H1 (cell line): ENCODE measurements at regions not wholly inside any gene's neighbourhood (a gene's known extent, or its start where the extent isn't known, plus 50 kb on each side); places are given as distances from the start of the nearest gene placed in this dataset.

ENCODE experiments used
- CTCF ChIA-PET: fragments of 300-600 bp; sonication (Branson Sonifier 250); formaldehyde crosslinking; loops from one replicate; lab custom pipeline; 2021; ENCODE audit not compliant: partially characterized antibody; lab: Charles Lee
- POLR2A ChIA-PET: fragments of 300-600 bp; sonication (Branson Sonifier 250); formaldehyde crosslinking; loops from one replicate; lab custom pipeline; 2021; ENCODE audit warnings: inconsistent platforms; ENCODE audit not compliant: partially characterized antibody; lab: Charles Lee
- DNase-seq, 2 experiments: peaks; one replicate each; pipeline versions ENCODE4 v3.0.0 to v3.0.0-alpha.2; 2010 to 2022; ENCODE audit warnings: low spot score in 2 of 2, low read depth in 1 of 2, mixed read lengths in 1 of 2
- FAIRE-seq: peaks from 2 replicates; lab custom pipeline; 2011; peaks lifted over from hg19 to GRCh38; lab: Jason Lieb, UNC
- H2AFZ ChIP-seq: 2 replicates; pipeline ENCODE4 v1.8.1; 2012; ENCODE audit warnings: low read length, inconsistent platforms
- H2AK5ac ChIP-seq: 2 replicates; pipeline ENCODE4 v1.6.1; 2013; ENCODE audit warnings: low read depth, low read length
- H2BK120ac ChIP-seq: replicated peaks from 2 replicates; pipeline ENCODE3; 2013; ENCODE audit warnings: low read depth, low read length, inconsistent platforms
- H2BK12ac ChIP-seq: 2 replicates; pipeline ENCODE4 v1.6.1; 2013; ENCODE audit warnings: low read depth, low read length
- H2BK15ac ChIP-seq: 2 replicates; pipeline ENCODE4 v1.6.1; 2013; ENCODE audit warnings: low read length
- H2BK20ac ChIP-seq: 2 replicates; pipeline ENCODE4 v1.6.1; 2013; ENCODE audit warnings: low read length
- H2BK5ac ChIP-seq: 2 replicates; pipeline ENCODE4 v1.6.1; 2013; ENCODE audit warnings: low read depth, low read length
- H3K14ac ChIP-seq: 2 replicates; pipeline ENCODE4 v1.6.1; 2013; ENCODE audit warnings: inconsistent platforms; ENCODE audit not compliant: insufficient read length
- H3K18ac ChIP-seq: 2 replicates; pipeline ENCODE4 v1.6.1; 2013; ENCODE audit warnings: low read length; ENCODE audit errors: extremely low read depth
- H3K23ac ChIP-seq: 2 replicates; pipeline ENCODE4 v1.6.1; 2013; ENCODE audit warnings: inconsistent platforms; ENCODE audit not compliant: insufficient read length
- H3K23me2 ChIP-seq: 2 replicates; pipeline ENCODE4 v1.6.1; 2013; ENCODE audit warnings: low read depth, low read length
- H3K27ac ChIP-seq: 2 replicates; pipeline ENCODE4 v1.6.1; 2011; ENCODE audit warnings: low read depth, low read length, inconsistent platforms
- H3K27me3 ChIP-seq, 4 experiments: replicated peaks in 1 of 4; 1 replicate in 1 of 4; 2 replicates in 3 of 4; pipeline versions ENCODE4 v1.6.1 to v1.8.1; 2011 to 2013; ENCODE audit warnings: low read length in 3 of 4, mild to moderate bottlenecking in 3 of 4, inconsistent platforms in 2 of 4, mixed read lengths in 2 of 4, moderate library complexity in 1 of 4; ENCODE audit not compliant: control insufficient read depth in 3 of 4, insufficient read depth in 3 of 4; ENCODE audit errors: extremely low read depth in 1 of 4
- H3K36me3 ChIP-seq, 4 experiments: 2 replicates each; pipeline versions ENCODE4 v1.6.1 to v1.8.1; 2011 to 2013; ENCODE audit warnings: mild to moderate bottlenecking in 4 of 4, low read length in 3 of 4, moderate library complexity in 2 of 4, control low read depth in 1 of 4, inconsistent platforms in 1 of 4; ENCODE audit not compliant: insufficient read depth in 4 of 4, control insufficient read depth in 2 of 4
- H3K4ac ChIP-seq: replicated peaks from 2 replicates; pipeline ENCODE3; 2013; ENCODE audit warnings: low read length, low read depth, mixed read lengths, inconsistent platforms; ENCODE audit not compliant: insufficient read length
- H3K4me1 ChIP-seq, 4 experiments: replicated peaks in 1 of 4; 1 replicate in 1 of 4; 2 replicates in 3 of 4; pipeline versions ENCODE4 v1.6.1 to v1.8.1; 2011 to 2013; ENCODE audit warnings: low read length in 3 of 4, inconsistent platforms in 2 of 4, mixed read lengths in 1 of 4; ENCODE audit not compliant: insufficient read depth in 4 of 4, control insufficient read depth in 3 of 4
- H3K4me2 ChIP-seq, 2 experiments: 2 replicates each; pipeline versions ENCODE4 v1.6.1 to v1.8.1; 2011 to 2013; ENCODE audit warnings: low read depth in 2 of 2, low read length in 2 of 2, control low read depth in 1 of 2, inconsistent platforms in 1 of 2, mild to moderate bottlenecking in 1 of 2; ENCODE audit not compliant: insufficient read depth in 1 of 2
- H3K4me3 ChIP-seq, 4 experiments: fragments of 200-600, 300-600 bp in 1 of 4; sonication (generic), shearing (Covaris generic), sonication (Bioruptor Twin) in 1 of 4; 2 replicates each; pipeline versions ENCODE4 v1.5.1 to v1.8.1; 2011 to 2016; ENCODE audit warnings: low read length in 4 of 4, low read depth in 3 of 4, control low read depth in 2 of 4, inconsistent platforms in 2 of 4, mild to moderate bottlenecking in 2 of 4, mixed read lengths in 1 of 4, moderate library complexity in 1 of 4; ENCODE audit not compliant: insufficient read depth in 2 of 4; ENCODE audit errors: extremely low read depth in 1 of 4
- H3K56ac ChIP-seq: replicated peaks from 2 replicates; pipeline ENCODE3; 2013; ENCODE audit warnings: low read depth, mild to moderate bottlenecking, mixed read lengths, low read length, inconsistent platforms; ENCODE audit not compliant: insufficient read length
- H3K79me1 ChIP-seq: 2 replicates; pipeline ENCODE4 v1.6.1; 2013; ENCODE audit warnings: low read depth, low read length, control low read depth
- H3K79me2 ChIP-seq, 2 experiments: 2 replicates each; pipeline versions ENCODE4 v1.6.1 to v1.8.1; 2012 to 2013; ENCODE audit warnings: low read length in 2 of 2, mild to moderate bottlenecking in 2 of 2, inconsistent platforms in 1 of 2; ENCODE audit not compliant: insufficient read depth in 2 of 2, control insufficient read depth in 1 of 2
- H3K9ac ChIP-seq, 4 experiments: replicated peaks in 1 of 4; 1 replicate in 1 of 4; 2 replicates in 3 of 4; pipeline versions ENCODE4 v1.6.1 to v1.8.1; 2011 to 2013; ENCODE audit warnings: low read depth in 3 of 4, low read length in 3 of 4, control low read depth in 2 of 4, mild to moderate bottlenecking in 2 of 4, moderate library complexity in 2 of 4, inconsistent platforms in 1 of 4; ENCODE audit errors: extremely low read depth in 1 of 4
- H3K9me3 ChIP-seq, 2 experiments: 2 replicates each; pipeline versions ENCODE4 v1.6.1 to v1.8.1; 2012 to 2013; ENCODE audit warnings: mild to moderate bottlenecking in 2 of 2, moderate library complexity in 2 of 2, control low read depth in 1 of 2, inconsistent platforms in 1 of 2, low read depth in 1 of 2, low read length in 1 of 2, mixed read lengths in 1 of 2; ENCODE audit not compliant: insufficient read depth in 2 of 2
- H4K20me1 ChIP-seq, 2 experiments: replicated peaks in 1 of 2; 2 replicates each; pipeline versions ENCODE3 to v1.8.1; 2011 to 2013; ENCODE audit warnings: inconsistent platforms in 2 of 2, low read length in 2 of 2, mild to moderate bottlenecking in 1 of 2; ENCODE audit not compliant: insufficient read depth in 2 of 2, control insufficient read depth in 1 of 2
- H4K5ac ChIP-seq: 2 replicates; pipeline ENCODE4 v1.6.1; 2013; ENCODE audit warnings: low read length, low read depth, mixed read lengths, inconsistent platforms; ENCODE audit not compliant: insufficient read length
- H4K8ac ChIP-seq: 2 replicates; pipeline ENCODE4 v1.8.0; 2013; ENCODE audit warnings: mild to moderate bottlenecking, moderate library complexity, low read length, inconsistent platforms; ENCODE audit not compliant: insufficient read depth; ENCODE audit errors: extremely low read depth
- H4K91ac ChIP-seq: replicated peaks from 2 replicates; pipeline ENCODE3; 2013; ENCODE audit warnings: low read length, mixed read lengths, inconsistent platforms; ENCODE audit not compliant: insufficient read length
- ASH2L ChIP-seq: fragments of 200-600, 300-600 bp; sonication (generic); IDR thresholded peaks from one replicate; pipeline ENCODE4 v1.7.1; 2017; ENCODE audit warnings: low read length
- EP300 ChIP-seq, 2 experiments: IDR thresholded peaks; 1 replicate in 1 of 2; 2 replicates in 1 of 2; pipeline ENCODE4 v1.6.1; 2011 to 2012; ENCODE audit warnings: low read depth in 2 of 2, low read length in 2 of 2, mild to moderate bottlenecking in 2 of 2, borderline replicate concordance in 1 of 2, inconsistent platforms in 1 of 2, moderate library complexity in 1 of 2
- HDAC2 ChIP-seq, 2 experiments: fragments of 300-600 bp in 1 of 2; sonication (generic) in 1 of 2; IDR thresholded peaks; 2 replicates each; pipeline ENCODE4 v1.6.1; 2011 to 2012; ENCODE audit warnings: low read depth in 2 of 2, low read length in 2 of 2, mild to moderate bottlenecking in 2 of 2, moderate library complexity in 2 of 2, borderline replicate concordance in 1 of 2, inconsistent platforms in 1 of 2
- HDAC6 ChIP-seq: IDR thresholded peaks from one replicate; pipeline ENCODE4 v1.7.1; 2012; ENCODE audit warnings: low read depth, mild to moderate bottlenecking, inconsistent platforms, low read length, moderate library complexity
- MAFK ChIP-seq: IDR thresholded peaks from 2 replicates; pipeline ENCODE4 v1.6.1; 2012; ENCODE audit warnings: low read depth, mild to moderate bottlenecking, improper control_type of control experiment, low read length
- PHF8 ChIP-seq: fragments of 200-600 bp; sonication (generic); conservative IDR thresholded peaks from 2 replicates; pipeline ENCODE4 v1.7.1; 2012; ENCODE audit warnings: low read depth, mild to moderate bottlenecking, inconsistent platforms, low read length, moderate library complexity
- RAD21 ChIP-seq, 2 experiments: IDR thresholded peaks in 1 of 2; conservative IDR thresholded peaks in 1 of 2; 2 replicates each; pipeline ENCODE4 v1.6.1; 2011; ENCODE audit warnings: low read depth in 2 of 2, low read length in 2 of 2, improper control_type of control experiment in 1 of 2, inconsistent platforms in 1 of 2, mild to moderate bottlenecking in 1 of 2, moderate library complexity in 1 of 2
- SP4 ChIP-seq: IDR thresholded peaks from 2 replicates; pipeline ENCODE4 v1.6.1; 2012; ENCODE audit warnings: low read length, inconsistent platforms
- SUZ12 ChIP-seq: fragments of 200-600 bp; sonication (generic); IDR thresholded peaks from 2 replicates; pipeline ENCODE4 v1.6.1; 2012; ENCODE audit warnings: mild to moderate bottlenecking, inconsistent platforms, low read length, moderate library complexity, mixed read lengths
- ZNF274 ChIP-seq: IDR thresholded peaks from 2 replicates; pipeline ENCODE4 v1.7.0; 2012; ENCODE audit warnings: low read length, borderline replicate concordance; ENCODE audit errors: extremely low read depth
- WGBS, 2 experiments: shearing (Covaris generic) in 1 of 2; methylation state at CpG; one replicate each; pipeline versions ENCODE4 v1.1.6 to v1.1.7; 2013 to 2015; ENCODE audit warnings: low lambda C conversion rate in 2 of 2, mixed read lengths in 2 of 2, inconsistent platforms in 1 of 2, low coverage in 1 of 2, missing lambda C conversion rate in 1 of 2; ENCODE audit not compliant: insufficient replicate concordance in 2 of 2, insufficient coverage in 1 of 2, insufficient read length in 1 of 2; ENCODE audit errors: extremely low coverage in 1 of 2, missing lambda C conversion rate in 1 of 2; 5-methylcytosine and 5-hydroxymethylcytosine counted together
- TF ChIP-seq, protein P1 (sequence below): IDR thresholded peaks from 2 replicates; pipeline ENCODE4 v1.6.1; 2011; ENCODE audit warnings: low read length, improper control_type of control experiment
- TF ChIP-seq, protein P2 (sequence below): IDR thresholded peaks from 2 replicates; pipeline ENCODE4 v1.6.1; 2011; ENCODE audit warnings: low read depth, mild to moderate bottlenecking, low read length; ENCODE audit not compliant: insufficient read depth

DNA sequence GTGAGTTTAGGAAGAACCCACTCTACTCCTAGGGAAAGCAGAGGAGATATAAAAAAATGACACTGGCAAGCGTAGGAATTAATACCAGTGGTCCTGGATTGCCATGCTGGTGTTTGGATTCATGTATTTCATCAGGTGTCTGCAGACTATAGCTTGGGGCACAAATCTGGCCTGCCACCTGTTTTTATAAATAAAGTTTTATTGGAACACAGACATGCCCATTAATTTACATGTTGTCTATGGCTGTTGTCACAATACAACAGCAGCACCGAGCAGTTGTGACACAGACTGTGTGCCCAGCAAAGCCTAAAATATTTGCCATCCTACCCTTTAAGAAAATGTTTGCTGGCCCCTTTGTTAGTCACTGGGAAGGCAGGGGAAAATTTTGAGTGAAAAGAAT is 553.2 kb downstream of the VRK1 start:
- no peaks in the 10 kb centered on the region for H3K36me3 ChIP-seq
- no peak overlapping the region for H3K18ac ChIP-seq
- H4K5ac ChIP-seq = no peak overlapping the region
- H4K8ac ChIP-seq = no peak overlapping the region
- no peak overlapping the region for H2BK15ac ChIP-seq
- H3K27ac ChIP-seq = no peak overlapping the region
- H3K4me2 ChIP-seq = no peak overlapping the region
- H3K9ac ChIP-seq = no peak overlapping the region
- no peak overlapping the region for H3K23ac ChIP-seq
- H4K20me1 ChIP-seq = no peaks in the 10 kb centered on the region
- H2AK5ac ChIP-seq = no peak overlapping the region
- DNase-seq = no peak
- 88% methylated on average over 2 of the region's 2 CpGs; no CpG with 5 or more reads in 1 of the 2 experiments for WGBS, 2 experiments
- H3K56ac ChIP-seq = no peak overlapping the region
- H4K91ac ChIP-seq = no peak overlapping the region
- POLR2A ChIA-PET = no interaction called here
- no peaks in the 10 kb centered on the region for H3K79me2 ChIP-seq
- no peaks in the 10 kb centered on the region for H3K4me1 ChIP-seq
- H3K9me3 ChIP-seq = peaks cover 0 to 3% of the 10 kb centered on the region in 2 experiments; a peak in 1 of 4 replicates
- CTCF ChIA-PET = interaction anchor here (1.3 kb wide), 1 partner anchor 51 kb away, joined by 4 read pairs; no protein-coding TSS in a partner anchor
- no peak overlapping the region for H3K4ac ChIP-seq
- no peaks in the 10 kb centered on the region for H3K23me2 ChIP-seq
- H2BK120ac ChIP-seq = no peak overlapping the region
- FAIRE-seq = no peak
- no peaks in the 10 kb centered on the region for H3K27me3 ChIP-seq
- no peak overlapping the region for H2BK5ac ChIP-seq
- no peaks in the 10 kb centered on the region for H3K79me1 ChIP-seq
- H2BK20ac ChIP-seq = no peak overlapping the region
- no peak overlapping the region for H2BK12ac ChIP-seq
- no peak overlapping the region for H2AFZ ChIP-seq
- H3K4me3 ChIP-seq = no peak overlapping the region
- no peak overlapping the region for H3K14ac ChIP-seq
- TF ChIP-seq PHF8 (no peak), ASH2L (no peak), SUZ12 (no peak), EP300 (IDR thresholded peaks at IDR 0.05; ENCODE audit: borderline replicate concordance in 1 of 2, low read depth in 2 of 2, low read length in 2 of 2) (no peak), ZNF274 (no peak), HDAC2 (IDR thresholded peaks at IDR 0.05; ENCODE audit: borderline replicate concordance in 1 of 2, low read depth in 2 of 2, low read length in 2 of 2) (no peak), SP4 (no peak), HDAC6 (no peak), MAFK (no peak), RAD21 (IDR thresholded peaks at IDR 0.05 in 1 of 2, conservative IDR thresholded peaks at IDR 0.05 in 1 of 2; ENCODE audit: low read depth in 2 of 2, low read length in 2 of 2) (no peak)
- TF ChIP-seq, protein P1, sequence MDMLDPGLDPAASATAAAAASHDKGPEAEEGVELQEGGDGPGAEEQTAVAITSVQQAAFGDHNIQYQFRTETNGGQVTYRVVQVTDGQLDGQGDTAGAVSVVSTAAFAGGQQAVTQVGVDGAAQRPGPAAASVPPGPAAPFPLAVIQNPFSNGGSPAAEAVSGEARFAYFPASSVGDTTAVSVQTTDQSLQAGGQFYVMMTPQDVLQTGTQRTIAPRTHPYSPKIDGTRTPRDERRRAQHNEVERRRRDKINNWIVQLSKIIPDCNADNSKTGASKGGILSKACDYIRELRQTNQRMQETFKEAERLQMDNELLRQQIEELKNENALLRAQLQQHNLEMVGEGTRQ = no peak
- TF ChIP-seq, protein P2, sequence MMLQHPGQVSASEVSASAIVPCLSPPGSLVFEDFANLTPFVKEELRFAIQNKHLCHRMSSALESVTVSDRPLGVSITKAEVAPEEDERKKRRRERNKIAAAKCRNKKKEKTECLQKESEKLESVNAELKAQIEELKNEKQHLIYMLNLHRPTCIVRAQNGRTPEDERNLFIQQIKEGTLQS = no peak
